ENCODE measurements at regions not wholly inside any gene's neighbourhood (a gene's known extent, or its start where the extent isn't known, plus 50 kb on each side); places are given as distances from the start of the nearest gene placed in this dataset.

- TF ChIP-seq CTCF (IDR thresholded peaks at IDR 0.05; ENCODE audit: low read depth, low read length): no peak
- ChIA-PET CTCF (no interaction called here), POLR2A (no interaction called here)
- no peaks in the 10 kb centered on the region for H3K27me3 ChIP-seq (ENCODE audit: control insufficient read depth, insufficient read depth, low read length)
- H3K9me3 ChIP-seq (ENCODE audit: control insufficient read depth, insufficient read depth, low read length): no peaks in the 10 kb centered on the region
- no peak overlapping the region for H3K27ac ChIP-seq (ENCODE audit: low read depth, low read length)
- no peak overlapping the region for H3K4me3 ChIP-seq (ENCODE audit: low read depth, low read length)
- DNase-seq (ENCODE audit: low read depth, low spot score): no peak
Observed at GRCh38 chr3:20540066-20540465, 354.1 kb upstream of the SGO1 start.

GRCh38 chr3:20539666-20540065 is 353.7 kb upstream of the SGO1 start:
- TF ChIP-seq CTCF (IDR thresholded peaks at IDR 0.05; ENCODE audit: low read depth, low read length): no peak
- no peaks in the 10 kb centered on the region for H3K27me3 ChIP-seq (ENCODE audit: control insufficient read depth, insufficient read depth, low read length)
- no peak overlapping the region for H3K27ac ChIP-seq (ENCODE audit: low read depth, low read length)
- CTCF ChIA-PET: no interaction called here
- no peaks in the 10 kb centered on the region for H3K9me3 ChIP-seq (ENCODE audit: control insufficient read depth, insufficient read depth, low read length)
- DNase-seq (ENCODE audit: low read depth, low spot score): no peak
- POLR2A ChIA-PET: no interaction called here
- no peak overlapping the region for H3K4me3 ChIP-seq (ENCODE audit: low read depth, low read length)

- Histone ChIP-seq H3K27me3 (ENCODE audit: control insufficient read depth, insufficient read depth, low read length) (no peaks in the 10 kb centered on the region), H3K27ac (ENCODE audit: low read depth, low read length) (no peak overlapping the region), H3K4me3 (ENCODE audit: low read depth, low read length) (no peak overlapping the region), H3K9me3 (ENCODE audit: control insufficient read depth, insufficient read depth, low read length) (no peaks in the 10 kb centered on the region)
- no peak for TF ChIP-seq CTCF (IDR thresholded peaks at IDR 0.05; ENCODE audit: low read depth, low read length)
- no peak for DNase-seq (ENCODE audit: low read depth, low spot score)
- ChIA-PET CTCF (no interaction called here), POLR2A (no interaction called here)
Observed at GRCh38 chr3:20537234-20537633, 351.2 kb upstream of the SGO1 start.

GRCh38 chr3:20529911-20530310 is 343.9 kb upstream of the SGO1 start:
- Histone ChIP-seq H3K27ac (ENCODE audit: low read depth, low read length) (no peak overlapping the region), H3K9me3 (ENCODE audit: control insufficient read depth, insufficient read depth, low read length) (no peaks in the 10 kb centered on the region)
- CTCF ChIA-PET: no interaction called here

GRCh38 chr3:20528180-20528770 is 342.3 kb upstream of the SGO1 start:
- no peaks in the 10 kb centered on the region for H3K9me3 ChIP-seq (ENCODE audit: control insufficient read depth, insufficient read depth, low read length)

More at GRCh38 chr3:20529911-20530310, 343.9 kb upstream of the SGO1 start:
- POLR2A ChIA-PET: no interaction called here
- DNase-seq (ENCODE audit: low read depth, low spot score): no peak
- Histone ChIP-seq H3K4me3 (ENCODE audit: low read depth, low read length) (no peak overlapping the region), H3K27me3 (ENCODE audit: control insufficient read depth, insufficient read depth, low read length) (no peaks in the 10 kb centered on the region)
- no peak for TF ChIP-seq CTCF (IDR thresholded peaks at IDR 0.05; ENCODE audit: low read depth, low read length)

More at GRCh38 chr3:20528180-20528770, 342.3 kb upstream of the SGO1 start:
- H3K27ac ChIP-seq (ENCODE audit: low read depth, low read length): no peak overlapping the region
- no peaks in the 10 kb centered on the region for H3K27me3 ChIP-seq (ENCODE audit: control insufficient read depth, insufficient read depth, low read length)
- H3K4me3 ChIP-seq (ENCODE audit: low read depth, low read length): no peak overlapping the region
- no peak for TF ChIP-seq CTCF (IDR thresholded peaks at IDR 0.05; ENCODE audit: low read depth, low read length)
- ChIA-PET POLR2A (no interaction called here), CTCF (interaction anchor here (2.1 kb wide), 1 partner anchor 17 kb away, joined by 8 read pairs; no protein-coding TSS in a partner anchor)
- DNase-seq (ENCODE audit: low read depth, low spot score): no peak

All from AG04450 (cell line).